ENCODE measurements at regions not wholly inside any gene's neighbourhood (a gene's known extent, or its start where the extent isn't known, plus 50 kb on each side); places are given as distances from the start of the nearest gene placed in this dataset.

DNA sequence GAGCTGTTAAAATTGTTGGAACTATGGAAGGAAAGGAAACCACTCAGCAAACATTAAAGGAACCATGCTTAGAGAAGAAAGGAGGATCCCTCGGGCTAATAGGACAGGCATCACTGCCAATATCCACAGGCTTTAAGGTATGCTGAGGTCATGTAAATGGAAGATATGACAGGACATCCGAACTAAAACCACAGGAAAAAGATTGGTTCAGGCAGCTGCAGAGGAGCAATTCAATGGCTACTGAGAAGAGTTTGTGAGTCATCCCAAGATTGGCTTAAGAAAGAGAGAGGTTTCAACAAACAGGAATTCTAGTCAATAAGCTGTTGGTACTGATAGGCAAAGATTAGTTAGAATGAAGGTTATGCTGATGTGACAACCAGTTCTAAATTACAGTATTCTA, 106.4 kb upstream of the FAM241A start:
- TF ChIP-seq, protein P1, sequence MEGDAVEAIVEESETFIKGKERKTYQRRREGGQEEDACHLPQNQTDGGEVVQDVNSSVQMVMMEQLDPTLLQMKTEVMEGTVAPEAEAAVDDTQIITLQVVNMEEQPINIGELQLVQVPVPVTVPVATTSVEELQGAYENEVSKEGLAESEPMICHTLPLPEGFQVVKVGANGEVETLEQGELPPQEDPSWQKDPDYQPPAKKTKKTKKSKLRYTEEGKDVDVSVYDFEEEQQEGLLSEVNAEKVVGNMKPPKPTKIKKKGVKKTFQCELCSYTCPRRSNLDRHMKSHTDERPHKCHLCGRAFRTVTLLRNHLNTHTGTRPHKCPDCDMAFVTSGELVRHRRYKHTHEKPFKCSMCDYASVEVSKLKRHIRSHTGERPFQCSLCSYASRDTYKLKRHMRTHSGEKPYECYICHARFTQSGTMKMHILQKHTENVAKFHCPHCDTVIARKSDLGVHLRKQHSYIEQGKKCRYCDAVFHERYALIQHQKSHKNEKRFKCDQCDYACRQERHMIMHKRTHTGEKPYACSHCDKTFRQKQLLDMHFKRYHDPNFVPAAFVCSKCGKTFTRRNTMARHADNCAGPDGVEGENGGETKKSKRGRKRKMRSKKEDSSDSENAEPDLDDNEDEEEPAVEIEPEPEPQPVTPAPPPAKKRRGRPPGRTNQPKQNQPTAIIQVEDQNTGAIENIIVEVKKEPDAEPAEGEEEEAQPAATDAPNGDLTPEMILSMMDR (IDR thresholded peaks at IDR 0.05; ENCODE audit: low read depth, low read length, missing input control): no peak
- TF ChIP-seq, protein P2, sequence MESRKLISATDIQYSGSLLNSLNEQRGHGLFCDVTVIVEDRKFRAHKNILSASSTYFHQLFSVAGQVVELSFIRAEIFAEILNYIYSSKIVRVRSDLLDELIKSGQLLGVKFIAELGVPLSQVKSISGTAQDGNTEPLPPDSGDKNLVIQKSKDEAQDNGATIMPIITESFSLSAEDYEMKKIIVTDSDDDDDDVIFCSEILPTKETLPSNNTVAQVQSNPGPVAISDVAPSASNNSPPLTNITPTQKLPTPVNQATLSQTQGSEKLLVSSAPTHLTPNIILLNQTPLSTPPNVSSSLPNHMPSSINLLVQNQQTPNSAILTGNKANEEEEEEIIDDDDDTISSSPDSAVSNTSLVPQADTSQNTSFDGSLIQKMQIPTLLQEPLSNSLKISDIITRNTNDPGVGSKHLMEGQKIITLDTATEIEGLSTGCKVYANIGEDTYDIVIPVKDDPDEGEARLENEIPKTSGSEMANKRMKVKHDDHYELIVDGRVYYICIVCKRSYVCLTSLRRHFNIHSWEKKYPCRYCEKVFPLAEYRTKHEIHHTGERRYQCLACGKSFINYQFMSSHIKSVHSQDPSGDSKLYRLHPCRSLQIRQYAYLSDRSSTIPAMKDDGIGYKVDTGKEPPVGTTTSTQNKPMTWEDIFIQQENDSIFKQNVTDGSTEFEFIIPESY (IDR thresholded peaks at IDR 0.05): no peak
- TF ChIP-seq, protein P3, sequence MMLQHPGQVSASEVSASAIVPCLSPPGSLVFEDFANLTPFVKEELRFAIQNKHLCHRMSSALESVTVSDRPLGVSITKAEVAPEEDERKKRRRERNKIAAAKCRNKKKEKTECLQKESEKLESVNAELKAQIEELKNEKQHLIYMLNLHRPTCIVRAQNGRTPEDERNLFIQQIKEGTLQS (IDR thresholded peaks at IDR 0.05): no peak
- TF ChIP-seq JUND (IDR thresholded peaks at IDR 0.05) (no peak), SP1 (IDR thresholded peaks at IDR 0.05) (no peak), RAD21 (IDR thresholded peaks at IDR 0.05) (no peak), YY1 (IDR thresholded peaks at IDR 0.05) (no peak), GABPA (IDR thresholded peaks at IDR 0.05 in 1 of 2, conservative IDR thresholded peaks at IDR 0.05 in 1 of 2) (no peak)
- TF ChIP-seq, protein P4, sequence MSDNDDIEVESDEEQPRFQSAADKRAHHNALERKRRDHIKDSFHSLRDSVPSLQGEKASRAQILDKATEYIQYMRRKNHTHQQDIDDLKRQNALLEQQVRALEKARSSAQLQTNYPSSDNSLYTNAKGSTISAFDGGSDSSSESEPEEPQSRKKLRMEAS (IDR thresholded peaks at IDR 0.05): no peak
- TF ChIP-seq, protein P5, sequence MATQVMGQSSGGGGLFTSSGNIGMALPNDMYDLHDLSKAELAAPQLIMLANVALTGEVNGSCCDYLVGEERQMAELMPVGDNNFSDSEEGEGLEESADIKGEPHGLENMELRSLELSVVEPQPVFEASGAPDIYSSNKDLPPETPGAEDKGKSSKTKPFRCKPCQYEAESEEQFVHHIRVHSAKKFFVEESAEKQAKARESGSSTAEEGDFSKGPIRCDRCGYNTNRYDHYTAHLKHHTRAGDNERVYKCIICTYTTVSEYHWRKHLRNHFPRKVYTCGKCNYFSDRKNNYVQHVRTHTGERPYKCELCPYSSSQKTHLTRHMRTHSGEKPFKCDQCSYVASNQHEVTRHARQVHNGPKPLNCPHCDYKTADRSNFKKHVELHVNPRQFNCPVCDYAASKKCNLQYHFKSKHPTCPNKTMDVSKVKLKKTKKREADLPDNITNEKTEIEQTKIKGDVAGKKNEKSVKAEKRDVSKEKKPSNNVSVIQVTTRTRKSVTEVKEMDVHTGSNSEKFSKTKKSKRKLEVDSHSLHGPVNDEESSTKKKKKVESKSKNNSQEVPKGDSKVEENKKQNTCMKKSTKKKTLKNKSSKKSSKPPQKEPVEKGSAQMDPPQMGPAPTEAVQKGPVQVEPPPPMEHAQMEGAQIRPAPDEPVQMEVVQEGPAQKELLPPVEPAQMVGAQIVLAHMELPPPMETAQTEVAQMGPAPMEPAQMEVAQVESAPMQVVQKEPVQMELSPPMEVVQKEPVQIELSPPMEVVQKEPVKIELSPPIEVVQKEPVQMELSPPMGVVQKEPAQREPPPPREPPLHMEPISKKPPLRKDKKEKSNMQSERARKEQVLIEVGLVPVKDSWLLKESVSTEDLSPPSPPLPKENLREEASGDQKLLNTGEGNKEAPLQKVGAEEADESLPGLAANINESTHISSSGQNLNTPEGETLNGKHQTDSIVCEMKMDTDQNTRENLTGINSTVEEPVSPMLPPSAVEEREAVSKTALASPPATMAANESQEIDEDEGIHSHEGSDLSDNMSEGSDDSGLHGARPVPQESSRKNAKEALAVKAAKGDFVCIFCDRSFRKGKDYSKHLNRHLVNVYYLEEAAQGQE (IDR thresholded peaks at IDR 0.05): no peak

All from liver (tissue), 3 donors.